Activated T-helper 1 cell treated with anti-CD3 and anti-CD28 coated beads, Interleukin-12 subunit alpha, Interleukin-12 subunit beta, Interleukin-2, Interleukin-4 antibody, amounts not matched to agents 30 ng/mL and 10 ng/mL and 1 ng/mL, durations not matched to agents 14 hours and 24 hours and 36 hours (primary cell): ENCODE measurements at regions not wholly inside any gene's neighbourhood (a gene's known extent, or its start where the extent isn't known, plus 50 kb on each side); places are given as distances from the start of the nearest gene placed in this dataset.
"Not testable (repeated sequence)": the region's sequence is repeated elsewhere in the genome, so short reads cannot be mapped to it uniquely, and the experiment has no call there.

ENCODE experiments used
- DNase-seq: peaks from one replicate; pipeline ENCODE4 v3.0.0; 2021; ENCODE audit warnings: low spot score
- H3K27ac Mint-ChIP-seq: one replicate; pipeline ENCODE4 v1.8.0; 2021; ENCODE audit warnings: mild to moderate bottlenecking, mixed read lengths
- H3K27me3 Mint-ChIP-seq: one replicate; pipeline ENCODE4 v1.8.0; 2022; ENCODE audit warnings: mild to moderate bottlenecking, moderate library complexity, mixed read lengths; ENCODE audit not compliant: insufficient read depth
- H3K36me3 Mint-ChIP-seq: one replicate; pipeline ENCODE4 v1.8.0; 2021; ENCODE audit warnings: low read depth, mixed read lengths
- H3K4me1 Mint-ChIP-seq: one replicate; pipeline ENCODE4 v1.8.0; 2021; ENCODE audit warnings: low read depth, mixed read lengths
- H3K4me3 Mint-ChIP-seq: one replicate; pipeline ENCODE4 v1.8.0; 2021; ENCODE audit warnings: mild to moderate bottlenecking, moderate library complexity, mixed read lengths
- H3K9me3 Mint-ChIP-seq: one replicate; pipeline ENCODE4 v1.8.0; 2021; ENCODE audit warnings: mixed read lengths
- intact Hi-C: fragments of 100-400 bp; cut with micrococcal nuclease; formaldehyde crosslinking; loops from one replicate; pipeline ENCODE4 v1.15.1; 2024

DNA sequence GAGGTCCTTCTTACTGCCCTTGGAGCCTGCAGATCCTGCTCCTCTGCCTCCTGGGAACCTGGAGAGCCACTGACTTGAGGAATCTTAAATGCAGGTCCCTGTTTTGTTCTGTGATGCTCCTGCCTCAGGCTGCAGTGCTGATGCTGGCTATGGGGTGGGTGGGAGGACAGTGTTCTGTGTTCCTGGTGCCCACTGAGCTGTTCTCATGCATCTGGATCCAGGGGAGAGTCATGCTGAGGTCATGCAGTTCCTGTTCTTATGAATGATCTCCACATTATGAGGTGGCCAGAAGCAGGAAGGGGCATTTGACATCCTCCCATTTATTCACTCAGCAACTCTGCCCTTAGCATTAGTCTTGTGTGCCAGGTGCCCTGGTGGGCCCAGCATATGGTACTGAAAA is 113.5 kb upstream of the KCNJ18 start:
- H3K27ac Mint-ChIP-seq, intact Hi-C loops, H3K9me3 Mint-ChIP-seq, H3K4me1 Mint-ChIP-seq, H3K4me3 Mint-ChIP-seq, DNase-seq, H3K36me3 Mint-ChIP-seq, H3K27me3 Mint-ChIP-seq: not testable (repeated sequence)

DNA sequence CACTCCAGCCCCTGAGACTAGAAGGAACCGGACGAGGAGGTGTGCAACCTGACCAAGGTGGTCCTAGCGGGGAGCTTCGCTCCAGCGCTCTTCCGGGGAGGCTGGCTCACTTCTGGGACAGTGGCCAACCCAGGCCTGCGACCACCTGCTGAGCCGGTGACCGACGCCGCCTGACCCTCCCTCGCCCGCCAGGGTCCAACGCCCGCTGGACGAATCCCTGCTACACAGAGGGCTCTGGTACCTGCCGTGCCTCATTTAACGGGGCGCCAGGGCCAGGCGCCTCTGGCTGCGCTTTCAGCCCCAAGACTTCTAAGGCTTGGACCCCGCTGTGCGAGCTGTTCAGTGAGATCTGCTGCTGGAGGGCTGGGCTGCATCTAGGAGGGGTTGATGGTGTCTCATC is 99.5 kb upstream of the KCNJ18 start:
- intact Hi-C loops = no loop called here
- no peak for DNase-seq
- H3K36me3 Mint-ChIP-seq = no peaks in the 10 kb centered on the region
- H3K4me1 Mint-ChIP-seq = no peaks in the 10 kb centered on the region
- H3K4me3 Mint-ChIP-seq = no peak overlapping the region
- peaks cover 2% of the 10 kb centered on the region for H3K27me3 Mint-ChIP-seq
- H3K27ac Mint-ChIP-seq = no peak overlapping the region
- no peaks in the 10 kb centered on the region for H3K9me3 Mint-ChIP-seq

GRCh38 chr17:21593452-21594105 is 98.7 kb upstream of the KCNJ18 start:
- H3K27ac Mint-ChIP-seq, intact Hi-C loops, H3K9me3 Mint-ChIP-seq, H3K4me1 Mint-ChIP-seq, DNase-seq, H3K4me3 Mint-ChIP-seq, H3K36me3 Mint-ChIP-seq, H3K27me3 Mint-ChIP-seq: not testable (repeated sequence)

DNA sequence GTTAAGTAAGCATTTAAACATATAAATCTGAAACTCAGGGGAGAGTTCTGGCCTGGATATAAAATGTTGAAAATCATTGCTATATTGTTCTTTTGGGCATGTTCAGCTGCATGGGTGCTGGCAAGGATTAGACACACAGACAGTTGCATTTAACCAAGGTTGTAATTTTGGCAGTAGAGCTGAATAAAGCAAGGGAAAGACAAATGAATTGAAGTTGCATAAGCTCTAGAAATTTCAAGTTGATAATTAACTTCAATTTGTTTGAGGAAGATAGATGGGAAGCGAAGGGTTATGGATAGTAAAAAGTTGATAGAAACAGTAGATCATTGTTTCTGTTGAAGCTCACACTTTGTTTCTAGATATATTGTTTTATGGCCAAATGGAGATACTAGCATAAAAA is 97.2 kb upstream of the KCNJ18 start:
- intact Hi-C loops = no loop called here
- no peak for DNase-seq
- Mint-ChIP-seq H3K4me1 (no peaks in the 10 kb centered on the region), H3K9me3 (no peaks in the 10 kb centered on the region), H3K27ac (no peak overlapping the region), H3K27me3 (peaks cover 2% of the 10 kb centered on the region), H3K4me3 (no peak overlapping the region), H3K36me3 (no peaks in the 10 kb centered on the region)

GRCh38 chr17:21602176-21602575 is 90.1 kb upstream of the KCNJ18 start:
- Mint-ChIP-seq H3K4me3 (no peak overlapping the region), H3K36me3 (no peaks in the 10 kb centered on the region), H3K27ac (no peak overlapping the region), H3K9me3 (no peaks in the 10 kb centered on the region), H3K27me3 (no peaks in the 10 kb centered on the region), H3K4me1 (no peaks in the 10 kb centered on the region)
- DNase-seq = no peak
- intact Hi-C loops = no loop called here

GRCh38 chr17:21603292-21603691 is 89.0 kb upstream of the KCNJ18 start:
- intact Hi-C loops, H3K27ac Mint-ChIP-seq, H3K36me3 Mint-ChIP-seq, H3K4me1 Mint-ChIP-seq, H3K4me3 Mint-ChIP-seq, H3K9me3 Mint-ChIP-seq, DNase-seq, H3K27me3 Mint-ChIP-seq: not testable (repeated sequence)

DNA sequence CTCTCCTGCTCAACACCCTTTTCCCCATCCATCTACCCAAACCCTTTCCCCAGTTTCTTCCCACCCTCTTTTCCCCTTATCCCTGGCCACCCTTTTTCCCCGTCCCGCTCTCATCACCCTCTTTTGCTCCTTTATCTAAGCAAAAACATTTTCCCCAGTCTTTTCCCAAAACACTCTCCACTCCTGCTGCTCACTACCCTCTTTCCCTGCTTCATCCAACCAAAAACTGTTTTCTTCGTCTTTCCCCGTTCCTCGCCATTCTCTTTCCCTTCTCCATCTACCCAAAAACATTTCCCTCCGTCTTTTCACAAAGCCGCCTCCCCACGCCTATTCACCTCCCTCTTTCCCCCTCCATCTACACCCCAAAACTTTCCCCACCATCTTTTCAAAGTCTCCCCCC is 80.9 kb upstream of the KCNJ18 start:
- H3K9me3 Mint-ChIP-seq, H3K27ac Mint-ChIP-seq, DNase-seq, H3K36me3 Mint-ChIP-seq, H3K4me1 Mint-ChIP-seq, intact Hi-C loops, H3K4me3 Mint-ChIP-seq, H3K27me3 Mint-ChIP-seq: not testable (repeated sequence)

DNA sequence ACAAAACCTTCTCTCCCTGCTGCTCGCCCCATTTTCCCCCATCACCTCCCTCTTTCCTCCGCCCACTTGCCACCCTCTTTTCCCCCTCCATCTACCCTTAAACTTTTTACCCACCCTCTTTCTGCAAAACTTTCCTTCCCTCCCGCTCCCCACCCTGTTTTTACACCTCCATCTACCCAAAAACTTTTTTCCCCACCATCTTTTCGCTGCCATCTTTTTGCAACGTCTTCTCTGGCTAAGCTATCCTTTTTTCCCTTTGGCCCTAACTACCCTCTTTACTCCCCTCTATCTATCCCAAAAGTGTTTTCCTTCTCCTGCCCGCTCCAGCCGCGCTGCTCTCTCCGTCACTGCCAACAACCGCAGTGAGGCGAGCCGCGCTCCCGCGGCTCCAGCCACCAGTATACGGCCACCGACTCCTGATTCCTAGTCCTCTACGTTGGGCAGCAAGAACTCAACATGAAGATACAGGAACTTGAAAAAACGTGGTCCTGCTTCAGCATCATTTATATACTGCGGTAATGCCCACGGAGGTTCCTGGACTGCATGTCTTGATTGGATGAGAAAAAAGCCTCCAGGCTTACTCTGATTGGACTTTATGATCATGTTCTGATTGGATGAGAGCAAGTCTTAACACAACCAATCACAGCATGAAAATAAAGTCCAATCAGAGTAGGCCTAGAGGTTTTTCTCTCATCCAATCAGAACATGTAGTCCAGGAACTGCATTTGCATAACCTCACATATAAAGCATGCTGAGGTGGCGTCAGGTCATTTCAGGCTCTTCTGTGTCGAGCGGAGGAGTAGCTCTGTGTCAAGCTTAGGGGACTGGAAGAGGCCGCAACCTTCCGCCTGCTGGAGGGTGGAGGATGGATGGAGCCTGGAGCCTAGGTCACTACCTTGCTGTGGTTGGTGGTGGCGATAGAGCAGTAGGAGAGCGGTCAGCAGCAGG is 79.9 kb upstream of the KCNJ18 start:
- H3K27me3 Mint-ChIP-seq, H3K4me1 Mint-ChIP-seq, DNase-seq, H3K27ac Mint-ChIP-seq, H3K9me3 Mint-ChIP-seq, intact Hi-C loops, H3K4me3 Mint-ChIP-seq, H3K36me3 Mint-ChIP-seq: not testable (repeated sequence)

DNA sequence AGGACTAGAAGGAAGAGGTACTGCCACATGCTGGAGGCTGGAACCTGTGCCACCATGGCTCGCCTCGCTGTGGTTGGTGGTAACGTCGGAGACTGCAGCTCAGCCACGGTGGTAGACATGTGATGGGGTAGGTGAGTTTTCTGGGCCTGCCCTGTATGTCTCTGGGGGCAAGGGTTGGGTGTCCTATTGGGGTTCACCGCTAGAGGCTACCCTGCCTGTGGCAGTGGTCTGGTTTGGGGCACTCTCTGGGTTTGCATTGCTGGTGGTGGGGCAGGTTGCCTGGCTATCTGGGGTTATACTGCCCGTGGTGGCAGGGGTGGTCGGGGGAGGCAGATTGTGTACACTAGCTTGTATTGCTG is 79.3 kb upstream of the KCNJ18 start:
- no peaks in the 10 kb centered on the region for H3K36me3 Mint-ChIP-seq
- H3K27ac Mint-ChIP-seq = no peak overlapping the region
- H3K27me3 Mint-ChIP-seq = peaks cover 2% of the 10 kb centered on the region
- no peaks in the 10 kb centered on the region for H3K9me3 Mint-ChIP-seq
- no peaks in the 10 kb centered on the region for H3K4me1 Mint-ChIP-seq
- H3K4me3 Mint-ChIP-seq = no peak overlapping the region
- no peak for DNase-seq
- intact Hi-C loops = no loop called here

- H3K36me3 Mint-ChIP-seq, intact Hi-C loops, H3K4me1 Mint-ChIP-seq, H3K4me3 Mint-ChIP-seq, DNase-seq, H3K9me3 Mint-ChIP-seq, H3K27me3 Mint-ChIP-seq, H3K27ac Mint-ChIP-seq: not testable (repeated sequence)
Observed at GRCh38 chr17:21626987-21627386, 65.3 kb upstream of the KCNJ18 start.
